Lower leg skin (tissue), 4 donors: ENCODE measurements at regions not wholly inside any gene's neighbourhood (a gene's known extent, or its start where the extent isn't known, plus 50 kb on each side); places are given as distances from the start of the nearest gene placed in this dataset.

ENCODE experiments used
- DNase-seq, 2 donors: peaks; one replicate each; pipeline ENCODE4 v3.0.0-alpha.2; 2019; ENCODE audit warnings: low spot score in 2 of 2
- H3K4me3 ChIP-seq: fragments of 200-600 bp; sonication (generic); 2 replicates; pipeline ENCODE4 v1.5.1; 2017; ENCODE audit warnings: mild to moderate bottlenecking, low read depth; ENCODE audit not compliant: poor library complexity, severe bottlenecking
- POLR2A ChIP-seq, 2 donors: fragments of 450-650 bp; IDR thresholded peaks; one replicate each; pipeline ENCODE4 v1.6.1; 2016 to 2017; ENCODE audit warnings: antibody characterized with exemption in 2 of 2, mild to moderate bottlenecking in 1 of 2, moderate library complexity in 1 of 2
- WGBS, 2 donors: methylation state at CpG; one replicate each; pipeline ENCODE4 v1.1.5; 2018; 5-methylcytosine and 5-hydroxymethylcytosine counted together
- intact Hi-C: fragments of 100-400 bp; cut with DNase I; formaldehyde crosslinking; loops from one replicate; pipeline ENCODE4 v1.15.0; 2023; ENCODE audit warnings: low total_unique reads
- TF ChIP-seq, protein P1 (sequence below), 3 donors: fragments of 450-650 bp; IDR thresholded peaks; one replicate each; pipeline ENCODE4 v1.5.1; 2016; ENCODE audit warnings: antibody characterized with exemption in 3 of 3, mild to moderate bottlenecking in 3 of 3, moderate library complexity in 2 of 3

DNA sequence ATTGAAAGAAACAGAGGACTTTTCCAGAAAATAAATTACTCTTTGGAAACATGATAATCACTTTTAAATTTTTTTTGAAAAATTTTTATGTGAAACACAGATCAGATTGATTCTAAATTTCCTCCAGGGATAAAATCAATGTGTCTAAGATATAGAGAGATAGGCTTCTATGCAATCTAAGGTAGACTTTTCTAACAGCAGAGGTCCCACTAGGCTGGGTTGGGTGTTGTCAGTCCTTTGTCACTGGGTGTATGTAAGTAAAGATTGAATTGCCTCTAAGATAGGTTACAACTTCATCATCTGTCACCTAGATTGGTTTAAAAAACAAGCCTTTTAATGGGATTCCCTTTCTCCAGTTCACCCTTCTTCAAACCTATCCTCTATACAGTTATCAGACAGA, 449.9 kb downstream of the DHX35 start:
- TF ChIP-seq, protein P1, sequence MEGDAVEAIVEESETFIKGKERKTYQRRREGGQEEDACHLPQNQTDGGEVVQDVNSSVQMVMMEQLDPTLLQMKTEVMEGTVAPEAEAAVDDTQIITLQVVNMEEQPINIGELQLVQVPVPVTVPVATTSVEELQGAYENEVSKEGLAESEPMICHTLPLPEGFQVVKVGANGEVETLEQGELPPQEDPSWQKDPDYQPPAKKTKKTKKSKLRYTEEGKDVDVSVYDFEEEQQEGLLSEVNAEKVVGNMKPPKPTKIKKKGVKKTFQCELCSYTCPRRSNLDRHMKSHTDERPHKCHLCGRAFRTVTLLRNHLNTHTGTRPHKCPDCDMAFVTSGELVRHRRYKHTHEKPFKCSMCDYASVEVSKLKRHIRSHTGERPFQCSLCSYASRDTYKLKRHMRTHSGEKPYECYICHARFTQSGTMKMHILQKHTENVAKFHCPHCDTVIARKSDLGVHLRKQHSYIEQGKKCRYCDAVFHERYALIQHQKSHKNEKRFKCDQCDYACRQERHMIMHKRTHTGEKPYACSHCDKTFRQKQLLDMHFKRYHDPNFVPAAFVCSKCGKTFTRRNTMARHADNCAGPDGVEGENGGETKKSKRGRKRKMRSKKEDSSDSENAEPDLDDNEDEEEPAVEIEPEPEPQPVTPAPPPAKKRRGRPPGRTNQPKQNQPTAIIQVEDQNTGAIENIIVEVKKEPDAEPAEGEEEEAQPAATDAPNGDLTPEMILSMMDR (IDR thresholded peaks at IDR 0.05) = no peak
- TF ChIP-seq POLR2A (IDR thresholded peaks at IDR 0.05) = no peak
- no peak overlapping the region for H3K4me3 ChIP-seq
- intact Hi-C loops = no loop called here
- no peak for DNase-seq

DNA sequence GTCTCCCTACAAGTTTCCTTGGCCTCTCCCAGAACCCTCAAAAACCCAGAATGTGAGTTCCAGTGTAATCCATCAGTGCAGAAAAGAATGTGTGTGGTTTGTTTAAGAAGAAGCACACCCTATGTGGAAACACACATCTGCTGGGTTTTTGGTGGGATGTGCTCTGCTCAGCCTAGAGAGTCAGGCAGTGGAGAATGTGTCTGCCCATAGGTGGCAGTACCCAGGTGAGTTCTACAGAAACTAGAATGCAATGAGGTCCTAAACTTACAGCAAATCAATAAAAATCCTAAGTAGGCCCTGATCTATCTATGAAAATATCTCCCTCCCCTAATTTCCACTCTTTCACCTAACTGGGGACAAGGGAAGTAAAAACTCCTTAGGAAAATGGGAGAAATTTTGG, 437.3 kb downstream of the DHX35 start:
- TF ChIP-seq, protein P1 (IDR thresholded peaks at IDR 0.05) = no peak
- no peak for TF ChIP-seq POLR2A (IDR thresholded peaks at IDR 0.05)
- no peak overlapping the region for H3K4me3 ChIP-seq
- no peak for DNase-seq
- intact Hi-C loops = no loop called here

DNA sequence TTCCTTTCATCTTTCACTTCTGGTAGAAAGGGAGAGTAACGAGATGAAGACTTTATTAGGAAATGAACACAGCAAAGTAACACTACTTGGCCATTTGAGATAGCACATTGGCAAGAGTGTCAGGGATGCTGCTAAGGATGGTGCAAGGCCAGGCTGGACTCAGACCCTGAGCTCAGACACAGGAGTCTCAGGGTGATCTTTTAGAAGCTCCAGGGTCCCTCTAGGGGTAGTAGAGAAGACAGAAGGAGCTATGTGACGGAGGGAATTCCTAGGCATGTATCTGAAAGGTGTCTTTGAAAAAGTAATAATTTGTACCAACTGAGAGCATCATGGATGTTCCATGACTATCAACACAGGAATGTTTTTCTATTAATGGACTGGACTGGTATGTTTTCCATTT, 436.5 kb downstream of the DHX35 start:
- DNase-seq = no peak
- intact Hi-C loops = no loop called here
- no peak overlapping the region for H3K4me3 ChIP-seq
- TF ChIP-seq POLR2A (IDR thresholded peaks at IDR 0.05) = no peak
- TF ChIP-seq, protein P1 (IDR thresholded peaks at IDR 0.05) = no peak
- 60 to 91% methylated on average over 2 of the region's 2 CpGs for WGBS, 2 donors

DNA sequence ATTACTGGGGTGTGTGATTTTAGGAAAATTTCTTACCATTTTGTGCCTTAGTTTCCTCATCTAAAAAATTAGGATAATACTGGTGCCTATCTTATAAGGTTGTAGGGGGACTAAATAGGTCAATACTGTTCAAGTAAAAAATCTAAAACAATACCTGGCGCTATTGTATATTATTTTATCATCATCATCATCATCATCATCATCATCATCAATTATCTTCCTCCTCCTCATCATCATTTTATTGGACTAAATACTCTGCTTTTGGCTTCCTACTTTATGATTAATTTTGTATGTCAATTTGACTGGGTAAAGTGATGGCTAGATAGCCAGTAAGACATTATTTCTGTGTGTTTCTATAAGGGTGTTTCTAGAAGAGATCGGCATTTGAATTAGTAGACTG, 435.5 kb downstream of the DHX35 start:
- TF ChIP-seq, protein P1 (IDR thresholded peaks at IDR 0.05) = no peak
- TF ChIP-seq POLR2A (IDR thresholded peaks at IDR 0.05) = no peak
- 94 to 100% methylated on average over 2 of the region's 2 CpGs for WGBS, 2 donors
- DNase-seq = no peak
- no peak overlapping the region for H3K4me3 ChIP-seq
- intact Hi-C loops = no loop called here

DNA sequence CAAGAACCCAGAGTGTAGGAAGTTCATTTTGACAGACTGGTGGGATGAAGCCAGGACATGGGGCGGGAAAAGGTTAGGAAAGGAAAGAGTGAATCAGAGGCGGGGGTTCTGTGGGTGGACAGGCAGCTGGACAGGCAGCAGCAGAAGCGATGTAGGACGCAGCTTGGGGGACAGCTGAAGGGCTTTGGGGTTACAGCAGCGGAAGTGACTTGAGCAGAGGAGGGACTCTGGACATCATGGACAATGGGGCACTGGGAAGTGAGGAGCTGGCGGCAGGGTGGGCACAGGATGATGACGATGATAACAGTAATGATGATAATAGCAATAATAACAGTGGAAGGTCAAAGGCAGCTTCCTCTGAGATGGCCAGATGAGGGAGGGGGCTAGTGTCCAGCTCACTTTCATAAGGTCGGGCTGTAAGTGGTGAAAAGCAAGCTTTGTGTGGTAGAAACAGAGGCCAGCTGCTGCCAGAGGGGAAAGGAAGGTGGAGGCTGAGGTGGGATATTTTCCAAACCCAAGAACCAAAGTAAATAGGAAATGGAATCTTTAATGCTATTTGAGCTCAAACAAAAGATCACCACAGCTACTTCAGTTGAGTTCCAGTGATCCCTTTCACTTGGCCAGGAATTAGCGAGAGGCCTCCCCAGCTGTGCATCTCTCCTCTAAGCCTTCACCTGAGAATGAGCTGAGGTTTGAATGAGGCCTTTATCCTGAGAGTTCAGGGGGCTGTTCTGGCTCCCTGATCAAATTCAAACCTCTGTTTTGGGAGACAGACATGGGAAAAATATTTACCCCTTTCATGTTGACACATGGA, 433.5 kb downstream of the DHX35 start:
- H3K4me3 ChIP-seq = no peak overlapping the region
- 85 to 88% methylated on average over 9 of the region's 9 CpGs for WGBS, 2 donors
- DNase-seq = no peak
- intact Hi-C loops = no loop called here
- TF ChIP-seq, protein P1 (IDR thresholded peaks at IDR 0.05) = no peak
- TF ChIP-seq POLR2A (IDR thresholded peaks at IDR 0.05) = no peak

DNA sequence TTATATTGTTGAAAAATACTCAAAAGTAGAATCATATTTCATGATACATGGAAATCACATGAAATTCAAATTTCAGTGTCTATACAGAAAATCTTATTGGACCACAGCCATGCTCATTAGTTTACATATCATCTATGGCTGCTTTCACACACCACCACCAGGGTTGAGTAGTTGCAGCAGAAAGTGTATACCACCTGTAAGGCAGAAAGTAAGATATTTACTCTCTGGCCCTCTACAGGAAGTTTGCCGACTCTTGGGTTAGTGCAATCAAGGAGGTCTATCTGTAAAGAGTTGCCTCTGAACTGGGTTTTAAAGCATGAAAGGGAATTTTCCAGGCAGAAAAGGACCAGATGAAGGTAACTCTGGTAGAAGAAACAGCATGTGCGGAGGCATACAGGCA, 432.3 kb downstream of the DHX35 start:
- no peak overlapping the region for H3K4me3 ChIP-seq
- DNase-seq = no peak
- 93 to 96% methylated on average over 2 of the region's 2 CpGs for WGBS, 2 donors
- TF ChIP-seq POLR2A (IDR thresholded peaks at IDR 0.05) = no peak
- TF ChIP-seq, protein P1 (IDR thresholded peaks at IDR 0.05) = no peak
- intact Hi-C loops = no loop called here
